Lower leg skin (tissue), 3 donors: ENCODE measurements at regions not wholly inside any gene's neighbourhood (a gene's known extent, or its start where the extent isn't known, plus 50 kb on each side); places are given as distances from the start of the nearest gene placed in this dataset.

Source experiments
- CTCF ChIP-seq, 3 donors: fragments of 450-650 bp; IDR thresholded peaks; one replicate each; pipeline ENCODE4 v1.5.1; 2016; ENCODE audit warnings: antibody characterized with exemption in 3 of 3, mild to moderate bottlenecking in 3 of 3, moderate library complexity in 2 of 3
- POLR2A ChIP-seq, 2 donors: fragments of 450-650 bp; IDR thresholded peaks; one replicate each; pipeline ENCODE4 v1.6.1; 2016 to 2017; ENCODE audit warnings: antibody characterized with exemption in 2 of 2, mild to moderate bottlenecking in 1 of 2, moderate library complexity in 1 of 2

- TF ChIP-seq CTCF (IDR thresholded peaks at IDR 0.05) (no peak), POLR2A (IDR thresholded peaks at IDR 0.05) (no peak)
Observed at GRCh38 chr6:28775052-28775376, 148.8 kb downstream of the TRIM27 start.
